HG02642 (cell line): ENCODE measurements at regions not wholly inside any gene's neighbourhood (a gene's known extent, or its start where the extent isn't known, plus 50 kb on each side); places are given as distances from the start of the nearest gene placed in this dataset.

Experiments
- ATAC-seq: cut with Tn5 transposase; IDR thresholded peaks from one replicate; pipeline ENCODE4 v1.9.1; 2021; ENCODE audit warnings: mild to moderate bottlenecking; ENCODE audit not compliant: unreplicated experiment, poor library complexity

DNA sequence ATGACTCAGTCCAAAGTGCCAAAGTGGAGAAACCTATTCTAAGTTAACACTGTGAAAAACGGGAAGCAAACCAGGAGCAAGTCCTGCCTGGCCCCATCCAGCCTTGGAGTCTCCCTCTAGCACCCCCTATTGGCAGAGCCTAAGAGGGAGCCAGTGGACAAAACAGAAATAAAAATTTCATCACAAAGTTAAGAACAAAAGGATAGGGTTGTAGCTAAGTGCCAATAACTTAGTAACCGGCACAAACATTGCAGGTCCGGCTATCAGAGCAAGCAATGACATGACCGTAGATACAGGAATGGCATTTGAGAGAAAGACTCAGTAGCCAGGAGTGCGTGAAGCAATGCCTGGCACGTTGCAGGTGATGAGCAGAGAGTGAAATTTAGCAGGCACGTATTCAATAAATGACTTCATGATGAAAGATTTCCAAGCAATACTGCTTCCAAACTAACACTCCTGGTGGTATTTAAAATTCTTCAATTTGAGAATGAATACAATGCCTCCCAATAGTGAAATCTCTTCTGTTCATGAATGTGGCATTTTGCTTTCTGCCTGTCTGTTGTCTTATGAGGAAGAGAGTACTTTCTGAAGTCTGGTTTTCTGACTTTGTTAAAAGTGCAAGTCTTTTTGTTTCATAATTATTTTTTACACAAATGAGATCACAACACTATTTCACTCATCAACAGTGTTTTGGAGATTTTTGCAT, 391.0 kb downstream of the OMA1 start:
- peak; percentile 64 for ATAC-seq

DNA sequence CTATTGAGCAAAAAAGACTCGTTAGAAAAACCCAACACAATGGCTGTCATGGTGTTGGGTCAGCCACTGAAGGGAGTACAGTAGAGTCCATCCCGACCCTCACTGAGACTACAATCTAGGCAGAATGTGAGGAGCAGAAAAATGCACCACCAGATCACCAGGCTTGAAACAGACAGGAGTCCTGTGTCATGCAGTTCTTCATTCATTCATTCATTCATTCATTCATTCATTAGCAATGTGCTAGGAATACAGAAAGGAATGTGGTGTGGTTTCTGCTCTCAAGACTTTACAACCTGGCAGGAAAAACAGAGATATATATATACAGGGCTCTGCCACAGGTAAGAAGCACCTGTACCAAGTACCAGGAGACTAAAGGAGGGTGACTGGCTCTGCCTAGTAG, 392.3 kb downstream of the OMA1 start:
- ATAC-seq, result no peak

DNA sequence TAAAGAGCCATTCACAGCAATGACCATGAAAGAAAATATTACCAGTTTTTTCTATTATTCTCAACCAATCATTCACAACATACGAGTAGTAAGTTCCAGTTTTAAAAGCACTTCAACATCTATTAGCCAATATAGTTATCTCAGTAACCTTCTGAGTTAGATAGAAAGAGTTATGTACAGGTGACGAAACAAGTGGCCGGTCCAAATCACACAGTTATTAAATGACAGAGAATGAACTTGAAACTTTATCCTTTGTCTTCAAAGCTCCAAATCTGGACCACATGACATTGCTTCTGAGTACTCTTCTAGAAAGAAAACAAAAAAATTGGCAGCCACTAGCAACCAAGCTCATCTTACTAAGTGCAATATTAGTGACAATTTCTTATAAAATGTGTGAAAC, 393.8 kb downstream of the OMA1 start:
- no peak for ATAC-seq

DNA sequence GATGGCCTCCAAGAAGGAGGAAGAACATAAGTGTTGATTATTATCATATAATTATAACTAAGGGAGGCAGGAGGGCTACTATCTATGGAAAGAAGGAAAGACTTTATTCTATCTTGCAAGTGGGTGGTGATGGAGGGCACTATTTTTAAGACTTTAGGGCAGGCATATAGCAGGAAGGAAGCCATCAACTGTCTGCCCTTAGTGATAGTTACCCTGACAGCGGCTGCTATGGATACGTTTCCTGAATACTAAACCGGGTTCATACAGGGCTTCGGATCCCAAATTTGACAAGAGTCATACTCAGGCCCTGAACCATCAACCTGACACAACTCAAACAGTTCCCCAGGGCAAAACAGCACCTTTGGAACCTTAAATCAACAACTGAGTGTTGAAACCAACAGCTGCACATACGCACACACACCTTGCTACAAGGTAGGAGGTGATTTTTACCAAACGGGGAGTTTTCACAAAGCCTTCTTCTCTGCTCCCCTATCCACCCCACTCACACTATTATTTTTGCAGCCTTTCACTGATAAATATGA, 397.2 kb downstream of the OMA1 start:
- ATAC-seq, result no peak

DNA sequence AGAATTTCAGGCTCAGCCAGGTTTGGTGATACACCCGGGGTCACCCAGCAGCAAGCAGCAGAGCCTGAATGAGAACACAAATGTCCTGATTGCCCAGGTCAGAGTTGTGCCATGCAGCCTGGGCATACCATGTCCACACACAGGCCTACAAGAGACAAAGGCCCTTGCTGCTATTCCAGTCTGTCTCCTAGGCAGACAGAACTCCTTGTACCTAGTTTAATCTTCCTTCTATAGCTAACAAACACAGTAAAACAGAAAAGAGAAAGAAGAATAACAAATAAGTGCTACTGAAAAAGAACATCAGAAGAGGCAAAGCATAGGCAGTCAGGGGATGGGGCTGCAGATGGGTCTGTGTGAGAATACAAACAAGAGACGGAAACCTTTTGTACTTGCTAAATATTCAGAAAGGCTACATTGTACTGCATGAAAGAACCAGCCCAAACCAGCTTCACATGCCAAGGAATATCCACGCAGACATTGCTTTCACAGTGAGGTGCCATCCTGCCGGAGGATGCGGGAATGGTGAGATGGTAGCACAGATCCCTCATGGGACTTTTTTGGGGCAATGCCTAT, 401.7 kb downstream of the OMA1 start:
- ATAC-seq, result no peak

DNA sequence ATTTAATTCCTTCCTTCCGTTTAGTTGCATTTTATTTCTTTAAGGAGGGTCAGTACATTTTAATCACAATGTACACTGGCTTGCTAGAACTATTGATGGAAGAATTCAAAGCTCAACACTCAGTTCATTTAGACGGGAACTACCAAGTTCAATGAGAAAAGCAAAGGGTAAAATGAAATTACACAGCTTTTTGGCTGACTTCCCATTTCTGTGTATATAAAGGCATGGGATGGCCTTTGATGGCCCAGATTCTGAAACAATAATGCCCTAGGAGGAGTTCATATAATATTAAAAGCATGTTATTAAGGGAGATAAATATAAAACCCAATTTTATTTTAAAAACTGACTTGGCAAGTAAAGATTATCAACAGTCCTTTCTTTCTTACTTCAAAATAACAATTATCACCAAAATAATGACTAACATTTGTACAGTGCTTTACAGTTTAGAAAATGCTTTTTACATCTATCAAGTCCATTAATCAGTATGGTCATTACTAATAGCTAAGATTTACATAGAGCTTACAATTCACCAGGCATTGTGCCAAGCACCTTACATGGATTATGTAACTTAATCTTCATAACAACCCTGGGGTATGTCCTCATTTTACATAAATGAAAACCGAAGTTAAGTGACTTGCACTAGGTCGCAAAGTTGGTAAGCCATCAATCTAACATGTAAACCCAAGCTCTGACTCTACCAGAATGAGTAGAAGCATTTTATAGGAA, 402.4 kb downstream of the OMA1 start:
- ATAC-seq, result no peak

DNA sequence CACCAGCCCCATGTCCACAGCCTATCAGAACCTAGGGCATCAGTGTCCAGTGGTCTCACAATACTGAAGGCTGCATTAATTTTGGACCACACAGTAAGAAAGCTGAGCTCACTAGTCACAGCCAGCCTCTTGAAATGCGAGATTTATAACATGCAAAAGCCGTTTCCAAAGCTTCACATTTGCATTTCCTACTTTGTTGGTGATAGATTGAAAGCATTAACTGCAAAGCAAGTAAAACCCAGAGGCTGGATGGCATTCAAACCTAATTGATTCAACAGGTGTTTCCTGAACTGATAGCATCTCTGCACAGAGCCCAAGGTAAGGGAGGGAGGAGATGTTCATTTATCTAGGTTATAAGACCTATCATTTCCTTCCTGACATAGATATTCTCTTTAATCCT, 410.1 kb downstream of the OMA1 start:
- no peak for ATAC-seq

DNA sequence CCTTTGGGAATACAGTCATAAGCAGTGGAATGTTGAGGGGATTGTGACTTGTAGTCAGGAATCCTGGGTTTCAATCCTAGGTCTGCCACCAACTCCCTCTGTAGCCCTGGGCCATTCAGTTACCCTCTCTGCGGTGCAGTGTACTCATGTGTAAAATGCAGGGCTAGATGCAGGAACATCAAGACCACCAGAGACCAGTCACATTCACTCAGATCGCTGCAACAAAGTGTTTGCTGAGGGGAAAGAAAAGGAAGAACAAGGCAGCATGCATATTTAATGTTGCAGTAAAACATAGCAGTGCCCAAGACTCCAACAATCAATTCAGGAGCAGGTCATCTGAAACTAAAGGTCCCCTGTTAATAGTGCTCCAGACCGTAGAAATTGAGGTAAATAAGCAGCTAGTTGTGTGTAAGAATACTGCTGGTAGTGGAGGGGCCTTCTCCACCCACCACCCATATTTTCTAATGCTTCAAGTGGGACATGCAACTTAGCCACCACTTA, 410.7 kb downstream of the OMA1 start:
- ATAC-seq, result no peak

DNA sequence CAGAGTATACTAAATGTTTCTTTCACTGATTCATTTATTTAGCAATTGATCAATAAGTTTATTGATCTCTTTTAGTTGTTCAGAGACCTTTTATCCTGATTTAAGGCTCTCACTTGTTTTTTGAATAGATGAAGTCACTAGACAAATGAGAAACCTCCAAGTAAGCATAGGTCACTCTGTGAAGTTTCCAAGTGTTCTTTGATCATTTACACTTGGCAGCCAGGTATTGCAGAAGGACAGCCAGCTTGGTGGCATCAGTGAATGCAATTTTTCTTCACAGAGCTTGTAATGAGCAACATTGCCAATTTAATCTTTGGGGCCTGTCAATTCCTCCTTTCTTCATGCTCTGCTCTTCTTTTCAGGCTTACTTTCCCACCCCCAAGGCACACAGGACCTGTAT, 413.0 kb downstream of the OMA1 start:
- no peak for ATAC-seq

DNA sequence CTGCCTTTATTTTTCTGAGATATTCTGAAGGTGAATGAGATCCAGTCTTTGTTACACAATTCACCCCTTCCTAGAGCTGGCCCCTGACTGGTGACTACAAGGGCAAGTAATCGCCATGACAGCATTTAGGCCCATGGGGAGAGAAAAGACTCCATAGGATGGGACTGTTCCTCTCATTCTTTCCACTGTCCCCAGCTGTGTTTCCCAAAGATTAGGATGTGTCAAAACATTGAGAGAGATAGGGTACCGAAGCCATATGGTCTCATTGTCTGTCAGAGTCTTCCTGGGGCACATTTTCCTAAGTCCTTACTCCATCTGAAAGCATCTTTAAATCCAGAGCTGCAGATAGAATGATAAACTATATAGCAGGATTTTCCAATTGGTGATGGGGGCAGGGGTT, 423.5 kb downstream of the OMA1 start:
- no peak for ATAC-seq

DNA sequence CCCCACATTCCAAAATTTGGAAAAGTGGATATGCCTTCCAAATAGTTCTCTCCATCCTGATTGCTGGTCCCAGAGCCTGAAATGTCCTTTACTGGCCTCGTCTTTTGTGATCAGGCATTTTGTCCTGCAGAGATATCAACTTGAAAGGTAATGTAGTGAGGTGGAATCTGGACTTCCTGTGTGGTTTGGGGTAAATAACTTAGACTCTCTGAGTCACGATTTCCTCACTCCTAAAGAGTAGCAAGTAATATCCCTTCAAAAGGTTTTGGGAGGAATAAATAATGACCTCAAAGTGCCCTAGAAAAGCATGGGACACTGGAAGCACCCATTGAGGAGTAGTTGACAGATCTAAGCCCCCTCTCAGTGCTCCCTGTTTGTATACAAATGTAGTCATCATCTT, 426.6 kb downstream of the OMA1 start:
- ATAC-seq, result no peak

DNA sequence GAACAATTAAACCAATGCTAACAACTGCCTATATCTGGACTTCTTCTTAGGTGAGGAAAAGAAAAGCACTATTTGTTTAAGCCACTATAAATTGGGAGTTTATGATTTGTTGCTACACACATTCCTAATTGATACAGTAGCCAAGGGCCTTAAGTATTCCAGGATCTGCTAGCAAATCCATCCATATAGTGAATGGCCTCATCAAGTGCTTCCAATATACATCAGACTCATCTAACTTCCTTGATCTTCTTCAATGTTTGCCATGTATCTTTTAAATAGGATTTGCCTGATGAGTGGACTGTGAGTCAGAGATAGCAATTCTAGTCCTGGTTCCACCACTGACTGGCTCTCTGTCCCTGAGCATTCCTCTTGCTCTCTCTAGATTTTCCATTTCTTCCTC, 430.2 kb downstream of the OMA1 start:
- no peak for ATAC-seq

DNA sequence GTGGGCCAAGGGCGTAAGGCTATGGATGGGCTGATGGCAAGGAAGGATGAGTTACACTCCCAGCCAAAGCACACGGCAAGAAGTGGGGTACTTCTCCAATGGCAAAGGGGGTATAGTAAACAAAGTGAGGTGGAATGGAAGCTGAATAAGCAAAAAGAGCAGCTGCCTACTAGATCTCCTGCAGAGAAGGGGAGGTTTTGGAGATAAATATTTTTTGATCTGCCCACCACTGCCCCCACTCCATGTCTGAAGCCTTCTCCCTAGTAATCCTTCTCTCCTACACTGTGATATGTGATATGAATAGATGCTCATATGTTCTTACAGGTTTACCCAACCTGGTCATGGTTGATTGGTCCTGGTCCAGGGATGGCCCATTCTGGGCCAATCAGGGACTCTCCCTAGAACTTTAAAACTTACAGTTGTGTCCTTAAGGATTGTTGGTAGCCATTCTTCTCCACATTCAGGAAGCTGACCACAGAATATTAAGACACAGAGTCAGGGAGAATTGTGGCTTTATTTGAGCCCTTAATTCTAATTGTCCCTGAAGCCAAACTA, 436.8 kb downstream of the OMA1 start:
- no peak for ATAC-seq

DNA sequence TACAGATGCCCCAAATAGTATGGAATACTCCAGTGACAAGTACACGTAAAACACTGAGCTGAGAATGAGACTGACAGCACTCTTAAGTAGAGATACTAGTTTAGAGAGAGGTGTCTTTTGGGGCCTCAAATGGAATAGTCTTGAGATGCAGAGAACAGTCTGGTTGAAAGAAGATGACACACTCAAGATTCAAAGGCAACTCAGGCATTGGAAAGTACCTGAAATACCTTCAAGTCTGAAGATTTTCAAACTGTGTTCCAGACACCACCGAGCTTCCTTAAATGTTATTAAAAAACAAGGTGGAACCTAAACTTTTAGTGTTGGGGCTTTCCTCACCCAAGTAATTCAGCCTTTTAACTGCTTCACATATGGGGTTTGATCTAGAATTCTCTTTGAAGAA, 437.7 kb downstream of the OMA1 start:
- ATAC-seq, result no peak

DNA sequence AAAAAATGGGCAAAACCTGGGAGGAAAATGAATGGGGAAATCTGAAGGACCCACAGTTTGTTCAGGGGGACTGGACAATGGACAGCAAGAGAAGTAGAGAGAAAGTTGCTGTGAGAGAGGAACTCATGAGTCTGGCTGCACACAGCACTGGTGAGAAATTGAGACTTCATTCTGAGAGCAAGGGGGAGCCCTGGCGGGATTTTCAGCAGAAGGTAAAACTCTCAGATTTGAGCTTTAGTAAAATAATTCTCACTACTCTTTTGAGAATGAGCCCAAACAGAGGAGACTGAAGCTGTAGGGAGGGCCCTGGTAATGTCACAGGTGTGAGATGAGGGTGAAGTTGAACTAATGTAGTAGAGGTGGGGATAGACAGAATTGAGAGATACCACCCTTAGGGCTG, 438.6 kb downstream of the OMA1 start:
- ATAC-seq, result no peak

DNA sequence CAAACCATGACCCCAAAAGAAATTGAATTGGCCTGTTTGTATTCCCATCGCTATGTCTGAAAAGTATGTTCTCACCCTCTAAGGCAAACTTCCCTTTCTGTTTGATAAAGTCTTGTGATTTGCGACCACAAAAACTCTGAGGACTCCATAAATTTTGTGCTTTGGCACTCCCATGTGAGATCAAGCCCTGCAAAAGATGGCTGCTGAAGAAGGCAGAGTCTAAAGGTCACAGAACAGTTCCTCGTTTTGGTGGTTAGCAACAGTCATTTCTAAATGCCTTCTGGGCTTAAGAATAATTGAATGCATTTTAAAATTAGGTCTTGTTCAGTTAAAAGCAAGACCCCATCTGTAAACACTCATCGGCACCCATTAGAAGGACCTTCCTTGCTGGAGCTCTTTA, 441.6 kb downstream of the OMA1 start:
- peak; percentile 63 for ATAC-seq

DNA sequence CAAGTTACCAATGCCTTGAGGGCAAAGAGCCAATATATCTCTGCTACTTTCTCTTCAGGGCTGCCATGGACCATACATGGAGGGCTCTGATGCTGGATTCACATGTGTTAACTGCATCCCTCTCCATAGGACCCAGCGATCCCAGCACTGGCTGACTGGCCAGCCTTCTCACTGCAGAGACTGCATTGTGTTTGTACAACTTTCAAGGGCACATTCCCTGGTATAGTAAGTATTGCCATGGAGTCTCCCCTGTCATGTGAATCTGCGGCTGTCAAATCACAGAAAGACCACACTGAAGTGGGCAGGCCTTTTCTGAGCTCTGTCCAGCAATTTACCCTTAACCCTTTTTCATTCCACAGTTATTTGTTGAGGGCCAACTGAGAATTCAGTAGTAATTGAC, 449.8 kb downstream of the OMA1 start:
- no peak for ATAC-seq

DNA sequence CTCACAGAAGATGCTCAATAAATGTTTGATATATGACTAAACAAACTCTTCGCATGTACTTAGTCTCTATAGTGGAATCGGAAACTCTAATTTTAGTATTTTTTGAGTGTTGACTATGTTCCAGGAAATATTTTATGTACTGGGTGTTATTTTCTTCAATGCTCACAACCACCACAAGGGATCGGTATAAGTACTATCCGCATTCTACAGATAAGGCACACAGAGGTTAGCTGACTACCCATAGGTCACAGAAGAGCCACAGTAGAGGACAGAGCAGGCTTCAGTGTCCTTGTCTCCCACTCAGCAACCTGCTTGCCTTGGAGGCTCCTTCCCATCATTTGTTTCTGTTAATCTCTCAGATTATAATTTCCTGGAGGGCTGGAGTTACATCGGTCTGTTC, 451.3 kb downstream of the OMA1 start:
- no peak for ATAC-seq

DNA sequence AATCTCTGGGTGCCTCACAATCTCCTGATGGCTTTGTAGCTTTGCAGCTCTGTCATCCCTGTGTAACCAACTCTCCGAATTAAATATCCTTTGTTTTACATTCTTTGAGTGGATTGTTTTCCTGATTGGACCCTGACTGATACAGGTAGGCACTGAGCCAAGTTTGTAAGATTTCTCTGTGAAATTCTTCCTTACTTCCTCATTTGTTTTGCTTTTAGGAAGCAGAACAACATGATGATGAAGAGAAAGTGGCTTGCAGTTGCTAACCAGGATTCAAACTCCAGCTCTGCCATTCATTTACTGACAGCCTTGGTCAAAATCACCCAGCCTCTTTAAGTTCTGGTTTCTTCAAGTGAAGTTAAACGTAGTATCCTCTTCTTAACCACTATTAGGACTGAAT, 452.3 kb downstream of the OMA1 start:
- no peak for ATAC-seq

DNA sequence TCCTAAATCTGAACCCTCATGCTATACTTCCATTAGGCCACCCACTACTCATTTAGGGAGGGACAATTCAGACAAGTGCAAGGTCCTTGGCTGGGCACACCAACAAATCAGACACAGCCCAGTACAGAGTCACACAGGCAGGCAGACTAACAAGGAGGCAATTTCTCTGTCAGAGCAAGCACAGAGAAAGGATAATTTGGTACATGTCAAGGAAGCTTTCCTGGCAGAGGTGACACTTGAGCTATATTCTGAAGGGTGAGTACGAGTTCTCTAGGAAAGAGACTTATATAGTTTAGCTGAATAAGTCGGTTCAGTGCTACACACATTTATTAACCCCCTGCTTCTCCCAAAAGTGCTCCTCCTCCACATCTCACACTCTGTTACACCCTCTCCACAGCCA, 455.9 kb downstream of the OMA1 start:
- ATAC-seq, result no peak

DNA sequence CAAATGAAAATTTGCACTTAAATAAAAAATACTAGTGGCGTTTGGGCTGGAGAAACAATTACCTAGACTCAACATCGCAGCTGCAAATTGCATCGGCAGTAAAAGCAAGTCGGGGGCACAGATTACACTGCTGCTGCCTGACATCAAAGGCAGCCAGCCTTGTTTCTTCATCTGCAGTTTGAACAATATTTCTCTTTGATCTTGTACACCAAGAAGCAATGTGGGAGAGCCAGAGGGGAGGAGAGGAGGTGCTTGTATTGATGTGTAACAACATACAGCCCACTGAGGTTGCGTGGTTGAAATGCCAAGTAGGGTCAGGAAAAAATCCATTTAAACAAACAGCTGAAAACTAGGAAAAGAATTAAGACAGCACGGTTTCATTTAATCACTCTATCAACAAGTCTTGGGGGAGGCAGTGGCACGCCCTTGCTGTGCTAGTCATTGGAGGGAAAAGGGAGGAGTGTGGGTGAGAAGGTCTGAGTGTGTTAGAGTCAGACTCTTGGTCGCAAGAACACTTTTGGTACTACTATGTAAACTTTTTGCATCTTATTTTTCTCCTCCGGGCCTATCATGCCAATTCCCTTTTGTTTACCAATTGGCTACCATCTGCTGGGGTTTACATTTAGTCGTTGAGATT, 456.5 kb downstream of the OMA1 start:
- no peak for ATAC-seq
